Hepatocyte (in vitro differentiated cells): ENCODE measurements at regions not wholly inside any gene's neighbourhood (a gene's known extent, or its start where the extent isn't known, plus 50 kb on each side); places are given as distances from the start of the nearest gene placed in this dataset.

ENCODE experiments used
- EZH2 ChIP-seq: fragments of 200-600 bp; sonication (generic); IDR thresholded peaks from 2 replicates; pipeline ENCODE4 v1.6.1; 2016; ENCODE audit warnings: antibody characterized with exemption, mild to moderate bottlenecking, borderline replicate concordance
- EZH2phosphoT487 ChIP-seq: fragments of 200-600 bp; sonication (generic); IDR thresholded peaks from one replicate; pipeline ENCODE4 v1.6.1; 2018; ENCODE audit warnings: antibody characterized with exemption, mild to moderate bottlenecking, low read depth, moderate library complexity; ENCODE audit not compliant: unreplicated experiment, severe bottlenecking
- TF ChIP-seq, protein P1 (sequence below): fragments of 200-600 bp; sonication (generic); IDR thresholded peaks from 2 replicates; pipeline ENCODE4 v1.5.1; 2016; ENCODE audit warnings: antibody characterized with exemption, mild to moderate bottlenecking; ENCODE audit not compliant: poor library complexity

DNA sequence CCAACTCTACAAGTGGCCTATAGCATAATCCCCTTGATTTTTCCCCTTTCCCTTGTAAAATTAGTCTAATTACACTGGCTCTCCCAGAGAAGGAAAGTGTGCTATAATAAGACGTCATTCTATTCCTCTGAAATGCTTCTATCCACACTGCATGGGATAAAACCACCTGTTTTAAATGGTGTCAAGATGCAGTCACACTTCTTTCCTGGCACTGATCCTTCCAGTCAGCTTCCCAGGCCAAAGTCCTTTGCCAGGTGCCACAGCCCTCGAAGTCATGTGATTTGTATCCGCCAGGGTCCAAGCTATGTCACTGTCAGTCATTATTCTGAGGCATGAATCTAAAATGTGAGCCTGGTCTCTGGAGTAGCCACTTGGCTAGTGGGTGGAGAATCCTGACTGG is 169.0 kb upstream of the KIAA1217 start:
- TF ChIP-seq, protein P1, sequence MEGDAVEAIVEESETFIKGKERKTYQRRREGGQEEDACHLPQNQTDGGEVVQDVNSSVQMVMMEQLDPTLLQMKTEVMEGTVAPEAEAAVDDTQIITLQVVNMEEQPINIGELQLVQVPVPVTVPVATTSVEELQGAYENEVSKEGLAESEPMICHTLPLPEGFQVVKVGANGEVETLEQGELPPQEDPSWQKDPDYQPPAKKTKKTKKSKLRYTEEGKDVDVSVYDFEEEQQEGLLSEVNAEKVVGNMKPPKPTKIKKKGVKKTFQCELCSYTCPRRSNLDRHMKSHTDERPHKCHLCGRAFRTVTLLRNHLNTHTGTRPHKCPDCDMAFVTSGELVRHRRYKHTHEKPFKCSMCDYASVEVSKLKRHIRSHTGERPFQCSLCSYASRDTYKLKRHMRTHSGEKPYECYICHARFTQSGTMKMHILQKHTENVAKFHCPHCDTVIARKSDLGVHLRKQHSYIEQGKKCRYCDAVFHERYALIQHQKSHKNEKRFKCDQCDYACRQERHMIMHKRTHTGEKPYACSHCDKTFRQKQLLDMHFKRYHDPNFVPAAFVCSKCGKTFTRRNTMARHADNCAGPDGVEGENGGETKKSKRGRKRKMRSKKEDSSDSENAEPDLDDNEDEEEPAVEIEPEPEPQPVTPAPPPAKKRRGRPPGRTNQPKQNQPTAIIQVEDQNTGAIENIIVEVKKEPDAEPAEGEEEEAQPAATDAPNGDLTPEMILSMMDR = no peak
- no peak for TF ChIP-seq EZH2phosphoT487
- no peak for TF ChIP-seq EZH2
